Stimulated activated naive B cell treated with anti-CD40 and anti-IgM and Interleukin-4, amounts not matched to agents 10 μg/mL and 1 μg/mL and 100 μg/mL, for 72 hours (primary cell): ENCODE measurements at regions not wholly inside any gene's neighbourhood (a gene's known extent, or its start where the extent isn't known, plus 50 kb on each side); places are given as distances from the start of the nearest gene placed in this dataset.

Experiments used
- ATAC-seq, 2 donors: fragments of 150-1000 bp; cut with Tn5 transposase; replicated peaks; 2 replicates each; pipeline ENCODE4 v1.10.0; 2021; ENCODE audit warnings: moderate library complexity in 1 of 2
- DNase-seq: peaks from one replicate; pipeline ENCODE4 v3.0.0; 2021
- H3K27ac Mint-ChIP-seq: one replicate; pipeline ENCODE4 v1.8.0; 2022; ENCODE audit warnings: mild to moderate bottlenecking, mixed read lengths
- H3K27me3 Mint-ChIP-seq, 2 donors: one replicate each; pipeline ENCODE4 v1.8.0; 2022; ENCODE audit warnings: mixed read lengths in 2 of 2
- H3K36me3 Mint-ChIP-seq, 2 donors: one replicate each; pipeline ENCODE4 v1.8.0; 2022; ENCODE audit warnings: mixed read lengths in 2 of 2, mild to moderate bottlenecking in 1 of 2
- H3K4me1 Mint-ChIP-seq, 2 donors: one replicate each; pipeline ENCODE4 v1.8.0; 2022; ENCODE audit warnings: mixed read lengths in 2 of 2, mild to moderate bottlenecking in 1 of 2
- H3K4me3 Mint-ChIP-seq, 2 donors: one replicate each; pipeline ENCODE4 v1.8.0; 2022; ENCODE audit warnings: mild to moderate bottlenecking in 2 of 2, mixed read lengths in 2 of 2, moderate library complexity in 1 of 2
- H3K9me3 Mint-ChIP-seq, 2 donors: one replicate each; pipeline ENCODE4 v1.8.0; 2022; ENCODE audit warnings: mixed read lengths in 2 of 2, mild to moderate bottlenecking in 1 of 2

DNA sequence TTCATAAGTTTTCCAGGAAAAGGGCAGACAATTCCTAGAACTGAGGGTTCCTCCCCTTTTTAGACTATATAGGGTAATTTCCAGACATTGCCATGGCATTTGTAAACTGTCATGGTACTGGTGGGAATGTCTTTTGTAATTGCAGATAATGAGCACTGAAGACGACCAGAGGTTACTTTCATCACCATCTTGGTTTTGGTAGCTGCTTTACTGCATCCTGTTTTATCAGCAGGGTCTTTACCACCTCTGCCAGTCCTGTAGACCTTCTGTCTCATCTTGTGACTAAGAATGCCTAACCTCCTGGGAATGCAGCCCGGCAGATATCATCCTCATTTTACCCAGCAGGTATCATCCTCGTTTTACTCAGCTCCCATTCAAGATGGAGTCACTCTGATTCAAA is 583.9 kb upstream of the KLHL29 start:
- no peak for ATAC-seq
- Mint-ChIP-seq H3K36me3 (no peaks in the 10 kb centered on the region), H3K4me1 (no peaks in the 10 kb centered on the region), H3K27ac (no peak overlapping the region), H3K9me3 (peaks cover 8 to 10% of the 10 kb centered on the region in 2 donors), H3K4me3 (no peak overlapping the region), H3K27me3 (no peaks in the 10 kb centered on the region)
- no peak for DNase-seq

DNA sequence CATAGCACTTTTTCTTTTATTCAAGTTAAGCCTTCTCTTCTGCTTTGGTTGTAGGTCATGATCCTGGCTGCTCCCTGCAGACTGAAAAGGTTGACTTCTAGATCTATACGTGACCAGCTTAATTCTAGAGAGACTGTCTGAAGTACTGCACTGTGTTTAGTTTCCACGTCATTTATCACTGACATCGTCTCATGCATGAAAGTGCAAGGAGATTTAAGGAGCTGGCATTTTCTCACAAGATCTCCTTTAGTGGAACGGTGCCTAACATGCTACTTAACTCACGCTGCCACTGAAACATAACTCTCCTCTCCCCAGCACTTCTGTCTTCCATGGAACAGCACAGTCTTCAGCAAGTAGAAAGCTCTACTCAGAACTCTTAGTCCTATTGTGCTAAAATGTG is 583.0 kb upstream of the KLHL29 start:
- Mint-ChIP-seq H3K27ac (no peak overlapping the region), H3K4me3 (no peak overlapping the region), H3K9me3 (peaks cover 15 to 16% of the 10 kb centered on the region in 2 donors), H3K36me3 (no peaks in the 10 kb centered on the region), H3K27me3 (no peaks in the 10 kb centered on the region), H3K4me1 (no peaks in the 10 kb centered on the region)
- DNase-seq (no peak), ATAC-seq (no peak)

DNA sequence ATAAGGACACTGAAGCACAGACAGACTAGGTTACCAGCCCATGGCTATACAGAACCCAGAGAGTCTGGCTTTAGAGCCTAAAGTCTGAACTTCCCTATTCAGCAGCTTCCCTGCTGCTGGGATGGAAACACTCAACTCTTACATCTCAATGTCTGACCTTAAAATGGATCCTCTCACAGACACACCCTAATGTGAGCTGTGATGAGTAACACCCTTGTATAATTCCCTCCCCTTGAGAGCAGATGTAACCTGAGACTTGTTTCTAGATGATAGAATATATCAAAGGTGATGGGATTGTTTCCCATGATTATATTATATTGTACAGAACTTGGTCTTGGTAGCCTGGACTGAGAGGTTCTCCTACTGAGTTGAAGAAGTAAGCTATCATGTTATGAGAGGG is 577.1 kb upstream of the KLHL29 start:
- ATAC-seq, result no peak
- Mint-ChIP-seq H3K36me3 (no peaks in the 10 kb centered on the region), H3K27ac (no peak overlapping the region), H3K4me1 (no peaks in the 10 kb centered on the region), H3K4me3 (no peak overlapping the region), H3K27me3 (no peaks in the 10 kb centered on the region), H3K9me3 (peaks cover 14 to 15% of the 10 kb centered on the region in 2 donors)
- no peak for DNase-seq

DNA sequence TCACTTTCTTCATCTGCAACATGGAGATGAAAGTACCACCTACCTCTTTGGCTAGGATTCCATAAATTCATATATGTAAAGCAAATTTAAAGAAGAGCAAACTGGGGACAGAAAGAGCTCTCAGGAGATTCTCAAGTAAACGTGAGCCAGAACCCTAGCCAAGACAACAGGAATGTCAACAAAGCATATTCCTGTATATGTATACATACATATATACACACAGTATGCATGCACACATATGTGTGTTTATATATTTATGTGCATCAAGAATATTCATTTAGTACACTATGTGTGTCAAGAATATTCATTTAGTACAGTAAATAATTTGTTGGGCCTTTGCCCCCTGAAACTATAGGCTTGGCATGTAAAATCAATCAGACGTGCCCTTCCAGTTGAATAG is 574.4 kb upstream of the KLHL29 start:
- H3K36me3 Mint-ChIP-seq, result no peaks in the 10 kb centered on the region
- H3K27me3 Mint-ChIP-seq, result no peaks in the 10 kb centered on the region
- no peak overlapping the region for H3K27ac Mint-ChIP-seq
- H3K4me3 Mint-ChIP-seq, result no peak overlapping the region
- no peaks in the 10 kb centered on the region for H3K4me1 Mint-ChIP-seq
- peaks cover 7% of the 10 kb centered on the region in 2 donors for H3K9me3 Mint-ChIP-seq
- DNase-seq, result no peak
- ATAC-seq, result no peak

DNA sequence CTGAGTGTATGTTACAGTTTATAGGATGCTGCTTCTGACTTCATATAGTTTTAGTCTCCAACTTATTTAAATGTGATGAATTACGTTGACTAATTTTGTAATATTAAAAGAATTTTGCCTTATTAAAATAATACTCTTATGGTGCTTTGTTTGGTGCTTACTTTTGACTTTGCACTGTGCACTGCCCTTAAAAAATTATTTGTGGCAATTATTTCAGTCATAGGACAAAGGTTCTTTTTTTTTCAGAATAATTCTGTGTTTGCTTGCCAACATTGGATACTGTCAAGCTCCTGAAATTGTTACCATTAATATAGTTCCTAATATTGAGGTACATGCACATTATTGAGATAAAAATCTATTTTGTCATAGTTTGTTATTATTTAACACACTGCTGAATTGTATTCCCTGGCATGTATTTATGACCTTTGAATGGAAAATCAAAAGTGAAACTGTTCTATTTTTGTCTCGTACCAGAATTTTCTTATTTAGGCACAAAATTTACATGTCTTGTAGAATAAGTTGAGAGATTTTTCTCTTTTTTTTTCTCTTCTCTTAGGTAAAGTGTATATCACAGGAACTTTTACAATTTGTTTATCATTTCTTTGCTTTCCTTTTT is 572.8 kb upstream of the KLHL29 start:
- Mint-ChIP-seq H3K9me3 (no peaks in the 10 kb centered on the region), H3K36me3 (no peaks in the 10 kb centered on the region), H3K27ac (no peak overlapping the region), H3K4me3 (no peak overlapping the region), H3K4me1 (no peaks in the 10 kb centered on the region), H3K27me3 (no peaks in the 10 kb centered on the region)
- DNase-seq (no peak), ATAC-seq (no peak)

DNA sequence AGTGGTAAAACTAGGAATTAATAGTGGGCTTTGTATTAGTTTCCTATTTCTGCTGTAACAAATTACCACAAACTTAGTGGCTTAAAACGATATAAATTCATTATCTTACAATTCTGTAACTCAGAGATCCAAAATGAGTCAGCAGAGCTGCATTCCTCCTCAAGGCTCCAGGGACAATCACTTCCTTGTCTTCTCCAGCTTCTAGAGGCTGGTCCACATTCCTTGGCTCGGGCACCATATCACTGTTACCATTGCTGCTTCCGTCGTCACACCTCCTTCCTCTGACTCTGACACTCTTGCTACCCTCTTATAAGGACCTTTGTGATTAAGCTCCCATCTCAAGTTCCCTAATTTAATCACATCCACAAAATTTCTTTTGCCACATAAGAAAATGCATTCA is 567.8 kb upstream of the KLHL29 start:
- H3K9me3 Mint-ChIP-seq, result peaks cover 2 to 9% of the 10 kb centered on the region in 2 donors
- no peaks in the 10 kb centered on the region for H3K4me1 Mint-ChIP-seq
- no peaks in the 10 kb centered on the region for H3K27me3 Mint-ChIP-seq
- no peak overlapping the region for H3K4me3 Mint-ChIP-seq
- no peak overlapping the region for H3K27ac Mint-ChIP-seq
- no peaks in the 10 kb centered on the region for H3K36me3 Mint-ChIP-seq
- no peak for ATAC-seq
- DNase-seq, result no peak

DNA sequence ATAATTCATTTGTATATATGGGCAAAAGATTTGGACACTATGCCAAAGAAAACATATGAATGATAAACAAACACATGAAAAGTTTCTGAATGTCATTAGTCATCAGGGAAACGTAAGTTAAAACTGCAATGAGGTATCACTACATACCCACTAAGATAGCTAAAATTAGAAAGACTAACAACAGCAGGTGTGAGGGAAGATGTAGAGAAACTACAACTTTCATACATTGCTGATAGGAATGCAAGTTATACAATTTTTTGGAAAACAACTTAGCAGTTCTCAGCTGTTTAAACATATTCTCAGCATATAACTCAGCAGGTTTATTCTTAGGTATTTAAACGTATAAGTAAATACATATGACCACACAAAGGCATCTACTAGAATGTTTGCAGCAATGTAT is 563.5 kb upstream of the KLHL29 start:
- Mint-ChIP-seq H3K27ac (no peak overlapping the region), H3K27me3 (no peaks in the 10 kb centered on the region), H3K9me3 (peaks cover 5 to 9% of the 10 kb centered on the region in 2 donors), H3K4me3 (no peak overlapping the region), H3K36me3 (no peaks in the 10 kb centered on the region), H3K4me1 (no peaks in the 10 kb centered on the region)
- ATAC-seq, result no peak
- no peak for DNase-seq

DNA sequence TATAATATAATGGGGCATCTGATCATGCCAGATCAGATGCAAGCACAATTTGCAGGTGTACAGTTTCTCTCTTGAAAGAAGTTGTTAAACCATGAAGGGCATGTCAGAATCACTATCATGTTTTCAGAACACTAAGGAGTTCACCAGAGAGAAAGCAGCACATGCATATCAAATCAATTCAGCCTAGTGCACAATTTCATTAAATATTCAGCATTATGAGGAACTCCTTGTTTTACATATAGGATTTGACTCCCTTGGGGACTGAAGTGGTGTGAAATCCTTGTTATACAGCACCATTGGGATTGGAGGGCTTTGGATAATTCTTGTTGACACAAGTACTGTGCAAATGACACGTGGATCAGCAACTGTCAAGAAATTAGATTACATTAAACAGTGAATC is 562.1 kb upstream of the KLHL29 start:
- H3K4me1 Mint-ChIP-seq, result no peaks in the 10 kb centered on the region
- no peaks in the 10 kb centered on the region for H3K27me3 Mint-ChIP-seq
- no peak for DNase-seq
- H3K27ac Mint-ChIP-seq, result no peak overlapping the region
- H3K36me3 Mint-ChIP-seq, result no peaks in the 10 kb centered on the region
- no peak for ATAC-seq
- no peak overlapping the region for H3K4me3 Mint-ChIP-seq
- H3K9me3 Mint-ChIP-seq, result peaks cover 5 to 9% of the 10 kb centered on the region in 2 donors

DNA sequence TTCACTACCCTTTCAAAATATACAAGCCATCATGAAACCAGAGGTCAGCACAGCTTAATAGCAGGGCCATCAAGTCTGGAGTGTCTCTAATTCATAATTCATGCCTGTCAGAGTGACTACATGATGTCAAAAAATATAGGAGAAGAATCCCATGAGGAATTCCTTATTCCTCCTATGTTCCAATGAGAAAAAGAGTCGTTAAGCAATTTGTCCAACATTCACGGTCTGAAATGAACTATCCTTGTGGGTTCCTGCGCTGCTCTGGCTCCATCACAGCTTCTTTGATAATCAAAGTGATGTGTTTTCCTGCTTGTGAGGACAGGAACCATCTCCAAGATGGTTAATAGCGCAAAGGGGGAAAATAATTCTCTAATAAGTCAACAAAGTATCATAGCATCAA is 560.4 kb upstream of the KLHL29 start:
- ATAC-seq (no peak), DNase-seq (no peak)
- Mint-ChIP-seq H3K9me3 (peaks cover 5 to 15% of the 10 kb centered on the region in 2 donors), H3K4me1 (no peaks in the 10 kb centered on the region), H3K4me3 (no peak overlapping the region), H3K36me3 (no peaks in the 10 kb centered on the region), H3K27me3 (no peaks in the 10 kb centered on the region), H3K27ac (no peak overlapping the region)

DNA sequence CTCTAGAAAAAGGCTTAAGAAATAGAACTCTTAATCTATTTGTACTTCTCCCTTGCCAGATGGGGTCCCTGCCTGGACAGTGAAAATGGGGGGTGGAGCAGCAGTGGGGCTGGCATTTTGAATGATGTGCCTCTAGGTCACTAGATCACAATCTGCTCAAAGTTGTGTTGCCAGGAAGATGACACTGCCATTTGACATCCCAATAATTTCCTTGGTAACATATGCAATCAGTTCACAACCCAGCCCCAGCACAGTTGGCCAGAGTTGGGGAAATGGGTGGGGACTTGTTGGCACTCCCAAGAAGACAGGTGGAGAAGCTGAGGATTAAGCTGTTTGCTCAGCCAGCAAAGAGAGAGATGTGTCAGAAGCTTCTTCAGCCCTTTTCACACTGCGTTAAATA is 558.3 kb upstream of the KLHL29 start:
- ATAC-seq (no peak), DNase-seq (no peak)
- H3K27me3 Mint-ChIP-seq, result no peaks in the 10 kb centered on the region
- no peaks in the 10 kb centered on the region for H3K36me3 Mint-ChIP-seq
- H3K27ac Mint-ChIP-seq, result no peak overlapping the region
- no peaks in the 10 kb centered on the region for H3K4me1 Mint-ChIP-seq
- no peak overlapping the region for H3K4me3 Mint-ChIP-seq
- peaks cover 3 to 8% of the 10 kb centered on the region in 2 donors for H3K9me3 Mint-ChIP-seq

DNA sequence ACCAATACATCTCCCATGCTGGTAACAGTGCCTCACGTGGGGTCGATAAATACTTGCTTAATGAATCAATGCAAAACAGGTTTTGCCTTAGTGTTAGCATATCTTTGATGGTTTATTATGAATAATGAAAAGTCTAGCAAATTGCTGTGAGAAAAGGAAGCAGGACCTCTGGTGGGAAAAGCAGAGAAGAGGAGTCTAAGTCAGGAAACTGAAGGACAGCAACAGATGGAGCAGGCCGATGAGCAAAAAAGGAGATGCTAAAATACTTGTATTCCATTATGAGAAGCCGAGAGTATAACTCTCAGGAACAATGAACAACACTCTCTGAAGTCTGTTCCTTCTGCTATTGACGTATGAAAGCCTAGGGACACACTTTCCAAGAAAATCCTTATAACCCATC is 555.2 kb upstream of the KLHL29 start:
- no peak for DNase-seq
- H3K4me3 Mint-ChIP-seq, result no peak overlapping the region
- H3K36me3 Mint-ChIP-seq, result no peaks in the 10 kb centered on the region
- H3K9me3 Mint-ChIP-seq, result peaks cover 3 to 8% of the 10 kb centered on the region in 2 donors
- no peak for ATAC-seq
- H3K27ac Mint-ChIP-seq, result no peak overlapping the region
- H3K27me3 Mint-ChIP-seq, result no peaks in the 10 kb centered on the region
- H3K4me1 Mint-ChIP-seq, result no peaks in the 10 kb centered on the region

DNA sequence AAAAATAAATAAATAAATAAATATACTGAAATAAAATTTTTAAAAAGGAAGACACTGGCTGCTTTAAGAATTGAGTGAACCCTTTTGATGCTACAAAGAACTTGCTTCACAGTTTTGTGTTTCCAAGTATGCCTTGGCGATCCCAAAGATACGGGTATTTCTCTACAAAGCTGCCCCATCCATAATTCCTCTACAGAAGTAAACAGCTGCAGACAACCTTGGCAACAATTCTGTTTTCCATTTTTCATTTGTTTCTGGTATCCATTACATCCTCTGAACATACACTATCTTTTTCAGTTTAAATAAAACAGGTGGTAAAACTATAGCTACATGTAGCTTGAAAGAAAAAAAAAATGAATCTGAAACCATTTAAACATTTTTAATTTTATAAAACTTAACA is 552.8 kb upstream of the KLHL29 start:
- H3K36me3 Mint-ChIP-seq, result no peaks in the 10 kb centered on the region
- no peaks in the 10 kb centered on the region for H3K27me3 Mint-ChIP-seq
- no peak overlapping the region for H3K27ac Mint-ChIP-seq
- DNase-seq, result no peak
- no peaks in the 10 kb centered on the region for H3K4me1 Mint-ChIP-seq
- peaks cover 0 to 8% of the 10 kb centered on the region in 2 donors for H3K9me3 Mint-ChIP-seq
- ATAC-seq, result no peak
- no peak overlapping the region for H3K4me3 Mint-ChIP-seq

DNA sequence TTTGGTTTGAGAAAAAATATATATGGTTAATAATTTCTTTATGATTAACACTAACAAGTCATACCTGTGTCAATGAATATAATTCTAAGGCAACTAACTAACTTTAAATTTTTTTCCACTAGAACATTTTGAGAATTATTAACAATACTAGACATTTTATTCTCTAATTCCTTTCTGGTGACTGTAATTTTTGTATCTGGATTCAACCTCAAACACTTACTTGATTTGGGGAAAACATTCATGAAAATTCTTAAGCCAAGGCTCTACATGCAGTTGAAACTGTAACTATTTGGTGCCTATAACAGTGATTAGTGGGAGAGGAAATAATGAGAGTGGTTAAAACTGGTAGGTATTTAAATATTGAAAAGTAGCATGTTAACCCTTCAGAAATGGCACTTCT is 546.5 kb upstream of the KLHL29 start:
- ATAC-seq (no peak), DNase-seq (no peak)
- Mint-ChIP-seq H3K4me3 (no peak overlapping the region), H3K9me3 (no peaks in the 10 kb centered on the region), H3K27ac (no peak overlapping the region), H3K36me3 (no peaks in the 10 kb centered on the region), H3K27me3 (no peaks in the 10 kb centered on the region), H3K4me1 (no peaks in the 10 kb centered on the region)

DNA sequence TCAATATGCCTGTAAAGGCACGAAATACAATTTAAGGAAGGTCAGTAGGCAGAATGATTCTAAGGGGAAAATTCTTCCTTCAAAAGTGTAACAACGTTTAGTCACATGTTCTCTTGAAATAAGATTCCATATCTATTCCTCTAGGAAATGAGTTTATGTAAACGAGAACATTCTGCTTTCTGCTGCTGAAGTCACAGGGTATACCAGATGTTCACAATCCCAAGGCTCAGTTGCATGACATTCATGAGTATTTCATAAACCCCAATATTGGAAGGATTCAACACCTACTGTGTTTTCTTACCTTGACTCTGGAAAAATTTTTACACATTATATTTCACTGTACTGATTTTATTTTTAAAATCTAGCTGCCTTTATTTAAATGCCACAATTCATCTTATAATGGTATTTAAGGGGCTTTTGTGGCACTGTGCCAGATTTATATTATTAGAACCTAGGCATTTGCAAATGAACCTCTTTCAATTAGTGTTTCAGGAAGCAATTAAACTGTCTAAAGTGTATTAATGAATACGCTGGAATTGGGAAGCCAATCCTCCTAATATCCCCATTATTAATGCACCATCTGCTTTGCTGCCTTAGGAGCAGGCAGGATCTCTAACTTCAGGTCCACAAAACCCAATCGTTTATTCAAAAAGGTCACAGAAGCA is 542.6 kb upstream of the KLHL29 start:
- no peak for ATAC-seq
- no peak for DNase-seq
- H3K27me3 Mint-ChIP-seq, result no peaks in the 10 kb centered on the region
- H3K4me1 Mint-ChIP-seq, result no peaks in the 10 kb centered on the region
- H3K9me3 Mint-ChIP-seq, result no peaks in the 10 kb centered on the region
- H3K36me3 Mint-ChIP-seq, result no peaks in the 10 kb centered on the region
- H3K27ac Mint-ChIP-seq, result no peak overlapping the region
- H3K4me3 Mint-ChIP-seq, result no peak overlapping the region

DNA sequence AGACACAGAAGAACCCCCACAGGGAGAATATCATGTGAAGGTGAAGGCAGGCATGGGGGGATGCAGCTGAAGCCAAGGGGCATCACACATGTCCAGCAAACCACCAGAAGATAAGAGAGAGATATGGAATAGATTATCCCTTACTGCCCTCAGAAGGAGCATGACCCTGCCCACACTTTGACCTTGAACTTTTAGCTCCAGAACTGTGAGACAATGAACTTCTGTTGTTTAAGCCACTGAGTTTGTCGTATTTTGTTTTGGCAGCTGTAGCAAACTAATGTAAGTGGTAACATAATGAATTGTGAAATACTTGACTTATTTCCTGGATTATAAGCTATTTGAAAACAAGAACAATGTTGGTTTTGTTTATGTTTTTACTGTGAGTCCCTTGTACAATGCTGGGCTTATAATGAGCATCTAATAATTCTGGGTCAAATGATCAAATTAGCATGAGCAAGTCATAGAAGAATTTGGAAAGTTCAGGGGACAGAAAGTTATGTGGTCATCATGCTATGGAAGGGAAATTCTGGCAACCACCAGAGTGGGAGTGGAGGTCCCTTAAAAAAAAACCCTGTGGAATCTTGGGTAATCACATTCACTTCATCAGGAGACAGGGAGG is 541.0 kb upstream of the KLHL29 start:
- no peaks in the 10 kb centered on the region for H3K27me3 Mint-ChIP-seq
- no peak overlapping the region for H3K4me3 Mint-ChIP-seq
- H3K4me1 Mint-ChIP-seq, result no peaks in the 10 kb centered on the region
- DNase-seq (no peak), ATAC-seq (no peak)
- H3K27ac Mint-ChIP-seq, result no peak overlapping the region
- H3K36me3 Mint-ChIP-seq, result no peaks in the 10 kb centered on the region
- peaks cover 0 to 2% of the 10 kb centered on the region in 2 donors for H3K9me3 Mint-ChIP-seq
